NCI-H146 treated with DMSO at 0.1 percent for 48 hours (cell line): ENCODE measurements at regions not wholly inside any gene's neighbourhood (a gene's known extent, or its start where the extent isn't known, plus 50 kb on each side); places are given as distances from the start of the nearest gene placed in this dataset.
"Not testable (repeated sequence)": the region's sequence is repeated elsewhere in the genome, so short reads cannot be mapped to it uniquely, and the experiment has no call there.

ENCODE experiments used
- DNase-seq: peaks from one replicate; lab custom pipeline; 2025; ENCODE audit not compliant: unreplicated experiment; lab: John Stamatoyannopoulos, UW

GRCh38 chr14:40758076-40758475 lies 848.6 kb upstream of the LRFN5 start:
- DNase-seq: no peak

- no peak for DNase-seq
Measured at GRCh38 chr14:40757376-40757950, 849.2 kb upstream of the LRFN5 start.

- DNase-seq: no peak
Measured at GRCh38 chr14:40733206-40733605, 873.5 kb upstream of the LRFN5 start.

DNA sequence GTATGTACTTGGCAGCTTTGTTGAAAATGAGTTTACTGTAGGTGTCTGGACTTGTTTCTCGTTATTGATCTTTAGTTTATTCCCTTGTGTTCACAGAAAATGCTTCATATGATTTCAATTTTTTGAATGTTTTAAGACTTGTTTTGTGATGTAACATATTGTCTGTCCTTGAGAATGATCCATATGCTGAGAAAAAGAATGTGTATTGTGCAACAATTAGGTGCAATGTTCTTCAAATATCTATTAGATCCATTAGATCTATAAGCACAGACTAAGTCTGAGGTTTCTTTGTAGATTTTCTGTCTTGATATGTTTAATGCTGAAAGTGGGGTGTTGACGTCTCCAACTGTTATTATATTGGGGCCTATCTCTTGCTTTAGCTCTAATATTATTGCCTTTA lies 879.6 kb upstream of the LRFN5 start:
- no peak for DNase-seq

DNA sequence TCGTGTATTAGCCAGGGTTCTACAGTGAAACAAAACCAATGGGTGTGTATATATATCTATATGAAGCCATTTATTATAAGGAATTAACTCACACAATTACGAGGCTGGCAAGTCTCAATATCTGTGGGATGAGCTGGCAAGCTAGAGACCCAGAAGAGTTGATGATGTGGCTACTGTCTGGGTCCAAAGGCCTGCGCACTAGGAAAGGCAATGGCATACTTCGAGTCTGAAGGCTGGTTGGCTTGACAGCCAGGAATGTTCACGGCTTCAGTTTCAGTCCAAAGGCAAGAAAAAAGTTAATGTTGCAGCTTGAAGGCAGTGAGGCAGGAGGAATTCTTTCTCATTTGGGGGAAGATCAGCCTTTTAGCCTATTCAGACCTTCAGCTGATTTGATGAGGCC lies 893.3 kb upstream of the LRFN5 start:
- DNase-seq: no peak

DNA sequence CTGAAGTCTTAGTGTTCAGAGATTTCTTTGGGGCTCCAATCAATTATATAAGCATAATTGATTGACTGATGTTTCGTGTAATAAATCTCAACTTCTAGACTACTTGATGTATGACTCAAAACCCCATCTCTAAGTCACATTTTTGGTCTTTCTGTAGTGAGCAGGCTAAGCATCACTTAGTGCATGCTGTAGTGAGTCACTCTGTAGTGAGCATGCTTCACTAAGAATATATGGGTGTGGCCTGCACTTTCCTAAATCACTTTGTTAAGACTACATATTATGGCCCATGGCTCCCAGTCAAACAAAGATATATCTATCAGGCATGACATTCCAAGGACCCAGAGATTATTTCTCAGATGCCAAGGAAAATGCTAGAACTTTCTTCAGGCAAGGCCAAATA lies 909.4 kb upstream of the LRFN5 start:
- no peak for DNase-seq

- no peak for DNase-seq
Measured at GRCh38 chr14:40694023-40694422, 912.7 kb upstream of the LRFN5 start.

GRCh38 chr14:40691066-40691465 lies 915.6 kb upstream of the LRFN5 start:
- DNase-seq: no peak

DNA sequence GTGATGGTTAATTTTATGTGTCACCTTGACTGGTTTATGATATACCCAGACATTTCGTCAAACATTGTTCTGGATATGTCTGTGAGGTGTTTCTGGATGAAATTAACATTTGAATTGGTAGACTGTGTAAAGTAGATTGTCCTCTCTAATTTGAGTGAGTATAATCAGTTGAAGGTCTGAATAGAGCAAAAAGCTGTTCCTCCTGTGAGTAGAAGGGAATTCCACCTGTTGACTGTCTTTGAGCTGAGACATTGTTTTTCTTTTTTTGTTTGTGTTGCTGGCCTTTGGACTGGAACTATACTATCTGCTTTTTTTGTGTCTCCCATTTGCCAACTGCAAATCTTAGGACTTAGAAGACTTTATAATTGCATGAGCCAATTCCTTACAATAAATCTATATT lies 920.9 kb upstream of the LRFN5 start:
- no peak for DNase-seq

GRCh38 chr14:40684328-40684727 lies 922.3 kb upstream of the LRFN5 start:
- DNase-seq: no peak

DNA sequence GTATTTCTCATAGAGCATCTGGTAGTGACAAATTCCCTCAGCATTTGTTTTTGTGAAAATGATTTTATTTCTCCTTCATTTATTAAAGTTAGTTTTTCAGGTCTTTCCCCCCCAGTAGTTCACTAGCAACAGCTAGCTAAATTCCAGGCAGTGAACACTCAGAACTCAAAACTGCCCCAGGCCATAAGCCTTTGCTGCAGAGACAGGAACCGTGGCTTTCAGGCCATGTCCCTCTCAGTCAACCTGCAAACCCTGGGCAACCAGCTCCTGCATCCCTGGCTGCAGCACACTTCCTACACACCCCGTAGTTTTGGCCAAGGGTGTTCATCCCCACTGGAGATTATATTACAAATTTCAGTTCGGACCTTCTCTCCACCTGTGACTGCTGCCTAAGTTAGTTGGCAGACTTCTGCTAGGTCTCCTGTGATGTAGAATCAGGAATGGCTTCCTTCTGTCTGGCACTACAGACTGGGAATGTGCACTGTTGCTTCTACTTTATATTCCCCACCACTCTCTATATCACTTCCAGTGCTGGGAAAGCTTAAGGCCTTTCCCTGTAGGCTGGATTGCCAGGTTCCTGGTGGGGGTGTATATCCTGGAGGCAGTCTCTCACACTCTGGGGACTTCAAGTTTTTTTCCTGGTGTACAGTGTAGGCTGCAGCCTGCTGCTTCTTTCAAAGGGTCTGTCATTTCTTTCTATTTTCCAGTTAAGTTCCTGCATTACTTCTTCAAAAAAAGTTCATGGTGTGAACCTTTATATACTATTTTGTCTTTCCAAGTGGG lies 924.4 kb upstream of the LRFN5 start:
- no peak for DNase-seq

DNA sequence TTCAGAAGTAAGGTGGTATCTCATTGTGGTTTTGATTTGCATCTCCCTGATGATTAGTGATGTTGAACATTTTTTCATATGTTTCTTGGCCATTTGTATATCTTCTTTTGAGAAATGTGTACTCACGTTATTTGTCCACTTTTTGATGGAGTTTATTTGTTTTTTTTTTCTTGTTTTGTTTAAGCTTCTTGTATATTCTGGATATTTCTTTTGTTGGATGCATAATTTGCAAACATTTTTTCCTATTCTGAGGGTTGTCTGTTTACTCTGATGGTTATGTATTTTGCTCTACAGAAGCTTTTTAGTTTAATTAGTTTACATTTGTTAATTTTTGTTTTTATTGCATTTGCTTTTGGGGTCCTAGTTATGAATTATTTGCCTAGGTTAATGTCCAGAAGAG lies 927.4 kb upstream of the LRFN5 start:
- DNase-seq: no peak

DNA sequence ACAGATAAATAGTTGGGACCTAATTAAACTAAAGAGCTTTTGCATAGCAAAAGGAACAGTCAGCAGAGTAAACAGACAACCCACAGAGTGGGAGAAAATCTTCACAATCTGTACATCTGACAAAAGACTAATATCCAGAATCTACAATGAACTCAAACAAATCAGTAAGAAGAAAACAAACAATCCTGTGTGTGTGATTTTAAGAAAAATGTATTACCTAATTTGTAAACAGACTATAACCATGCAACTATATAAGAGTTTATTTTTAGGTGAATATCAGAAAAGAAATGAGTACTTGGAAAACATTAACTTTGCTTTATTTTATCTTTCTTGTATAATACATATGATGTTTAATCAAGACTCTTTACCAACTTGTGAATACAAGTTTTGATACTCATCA lies 929.5 kb upstream of the LRFN5 start:
- DNase-seq: not testable (repeated sequence)

DNA sequence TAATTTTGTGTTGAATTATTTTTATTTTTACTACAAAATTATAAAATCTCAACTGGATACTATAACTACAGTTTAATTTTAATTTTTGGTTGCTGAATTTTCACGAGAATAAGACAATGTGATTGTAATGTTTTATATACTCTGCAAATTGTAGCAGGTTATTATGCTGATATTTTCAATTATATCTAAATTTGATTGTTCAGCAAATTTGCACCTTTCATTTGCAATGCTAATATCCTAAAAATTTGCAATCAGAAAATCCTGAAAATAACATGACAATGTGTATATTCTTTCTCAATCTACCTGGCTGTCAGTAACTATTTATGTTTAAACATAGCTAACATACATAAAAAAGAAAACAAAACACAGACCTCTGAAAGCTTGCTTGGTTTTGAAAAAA lies 932.2 kb upstream of the LRFN5 start:
- no peak for DNase-seq

DNA sequence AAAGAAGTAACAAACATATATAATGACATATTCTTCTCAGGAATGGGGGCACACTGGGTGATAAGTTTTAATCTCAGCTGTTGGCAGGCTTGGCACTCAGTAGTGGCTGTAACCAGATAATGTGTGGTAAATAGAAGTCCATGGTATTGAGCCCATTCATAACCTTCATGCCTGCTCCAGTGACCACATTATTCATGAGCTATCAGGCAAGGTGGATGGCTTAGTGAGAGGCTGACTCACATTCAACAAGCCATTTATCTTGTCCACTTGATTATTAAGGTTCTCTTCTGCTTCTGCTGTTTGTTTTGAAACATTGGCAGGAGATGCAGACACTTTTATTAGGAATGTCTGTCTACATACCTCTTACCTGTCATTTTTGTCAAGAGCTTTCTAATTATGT lies 950.4 kb upstream of the LRFN5 start:
- DNase-seq: no peak

- DNase-seq: no peak
Measured at GRCh38 chr14:40652089-40652691, 954.5 kb upstream of the LRFN5 start.

GRCh38 chr14:40630471-40630870 lies 976.2 kb upstream of the LRFN5 start:
- DNase-seq: no peak

GRCh38 chr14:40629551-40630137 lies 977.0 kb upstream of the LRFN5 start:
- DNase-seq: peak; percentile 6

DNA sequence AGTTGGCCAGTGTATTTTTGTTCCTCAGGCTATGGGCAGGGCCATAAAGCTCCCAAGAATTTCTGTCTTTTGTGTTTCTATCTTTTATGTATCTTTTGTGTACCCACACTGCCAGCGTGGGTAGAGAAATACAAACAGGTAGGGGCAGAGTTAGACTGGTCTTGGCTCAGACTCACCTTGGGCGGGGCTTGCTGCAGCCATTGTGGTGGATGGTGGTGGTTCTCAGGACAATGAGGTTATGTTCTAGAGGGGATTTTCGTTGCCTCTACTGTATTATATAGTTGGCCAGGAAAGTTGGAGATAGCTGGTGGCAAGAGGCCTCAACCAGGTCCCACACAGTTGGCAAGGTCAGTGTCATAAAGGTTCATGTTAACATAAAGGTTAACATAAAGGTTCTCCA lies 977.5 kb upstream of the LRFN5 start:
- DNase-seq: peak; percentile 1

DNA sequence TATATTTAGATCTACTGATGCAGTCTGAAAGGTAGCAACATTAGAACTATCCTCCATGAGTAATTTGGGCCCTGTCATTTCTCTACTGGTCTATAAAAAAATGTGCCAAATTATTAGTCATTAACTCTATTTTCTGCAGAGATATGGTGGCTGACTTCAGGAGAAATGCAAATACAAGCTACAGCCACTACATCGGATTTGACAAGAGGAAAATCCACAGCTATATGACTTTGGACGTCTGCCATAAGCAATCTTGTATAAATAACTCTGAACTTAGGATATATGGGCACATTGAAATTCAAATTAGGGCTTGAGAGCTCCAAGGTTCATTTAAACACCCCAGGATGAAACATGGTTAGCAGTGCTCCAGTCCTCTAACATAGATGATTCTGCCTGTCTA lies 983.0 kb upstream of the LRFN5 start:
- DNase-seq: no peak

DNA sequence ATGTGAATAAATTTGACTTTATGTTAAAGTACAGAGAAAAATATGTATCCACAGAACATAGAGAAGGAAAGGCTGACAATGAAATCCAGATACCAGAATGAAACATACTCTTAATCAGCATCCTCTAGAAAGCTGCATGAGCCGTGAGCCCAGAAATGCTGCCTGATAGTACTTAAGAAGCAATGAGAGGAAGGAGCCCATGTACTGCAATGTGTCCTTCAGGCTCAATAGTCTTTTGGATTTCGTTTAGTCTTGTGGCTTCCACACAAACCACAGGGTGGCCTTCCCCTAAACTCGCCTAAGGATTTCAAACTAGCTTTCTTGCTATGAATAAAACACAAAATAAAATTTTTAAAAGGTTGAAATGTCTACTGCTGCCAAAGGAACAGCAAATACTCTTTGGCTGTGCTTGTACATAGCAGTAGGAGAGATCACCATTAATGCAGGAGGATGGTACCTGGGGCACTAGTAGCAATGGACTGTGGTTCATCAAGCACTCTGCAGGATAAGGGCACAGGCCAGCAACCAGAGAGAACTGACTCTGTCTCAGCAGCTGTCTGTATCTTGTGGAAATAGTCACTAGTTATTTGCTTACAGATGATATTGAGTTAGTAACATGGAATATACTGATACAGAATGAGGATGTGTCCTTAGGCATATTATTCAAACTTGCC lies 988.3 kb upstream of the LRFN5 start:
- DNase-seq: no peak

- no peak for DNase-seq
Measured at GRCh38 chr14:40616579-40616978, 990.1 kb upstream of the LRFN5 start.
